DND-41 (cell line): ENCODE measurements at regions not wholly inside any gene's neighbourhood (a gene's known extent, or its start where the extent isn't known, plus 50 kb on each side); places are given as distances from the start of the nearest gene placed in this dataset.

Experiments used
- ATAC-seq: fragments of 200-7000 bp; cut with Tn5 transposase; 3 replicates; pipeline ENCODE4 v1.9.1; 2021; ENCODE audit warnings: low read depth; ENCODE audit not compliant: insufficient read depth
- DNase-seq: peaks from one replicate; pipeline ENCODE4 v3.0.0-alpha.2; 2020
- H2AFZ ChIP-seq: 2 replicates; pipeline ENCODE4 v1.6.0; 2012; ENCODE audit warnings: low read depth, low read length
- H3K27ac ChIP-seq: 2 replicates; pipeline ENCODE4 v1.5.1; 2012; ENCODE audit warnings: low read length, inconsistent platforms
- H3K27me3 ChIP-seq: fragments of 200-600 bp; sonication (generic); 2 replicates; pipeline ENCODE4 v1.6.0; 2012; ENCODE audit warnings: low read length, mild to moderate bottlenecking, inconsistent platforms; ENCODE audit not compliant: insufficient read depth, poor library complexity
- H3K36me3 ChIP-seq: 2 replicates; pipeline ENCODE4 v1.5.1; 2012; ENCODE audit warnings: low read length, inconsistent platforms; ENCODE audit not compliant: insufficient read depth
- H3K4me1 ChIP-seq: 2 replicates; pipeline ENCODE4 v1.5.1; 2012; ENCODE audit warnings: mild to moderate bottlenecking, low read length; ENCODE audit not compliant: insufficient read depth
- H3K4me2 ChIP-seq: 2 replicates; pipeline ENCODE4 v1.6.0; 2012; ENCODE audit warnings: mild to moderate bottlenecking, moderate library complexity, low read length, inconsistent platforms; ENCODE audit not compliant: insufficient read depth
- H3K4me3 ChIP-seq, 2 experiments: fragments of 200-600 bp in 1 of 2; shearing (Covaris generic) in 1 of 2; 2 replicates each; pipeline ENCODE4 v1.5.1; 2012 to 2016; ENCODE audit warnings: inconsistent platforms in 2 of 2, low read length in 2 of 2, mild to moderate bottlenecking in 2 of 2, low read depth in 1 of 2, moderate library complexity in 1 of 2
- H3K79me2 ChIP-seq: 2 replicates; pipeline ENCODE4 v1.6.0; 2012; ENCODE audit warnings: low read length, inconsistent platforms; ENCODE audit not compliant: insufficient read depth
- H3K9ac ChIP-seq: 2 replicates; pipeline ENCODE4 v1.6.0; 2012; ENCODE audit warnings: low read depth, mild to moderate bottlenecking, inconsistent platforms, low read length, moderate library complexity
- H3K9me3 ChIP-seq: 2 replicates; pipeline ENCODE4 v1.5.1; 2012; ENCODE audit warnings: low read length, moderate library complexity, mild to moderate bottlenecking, inconsistent platforms; ENCODE audit not compliant: insufficient read depth, severe bottlenecking
- H4K20me1 ChIP-seq: 2 replicates; pipeline ENCODE4 v1.6.0; 2012; ENCODE audit warnings: low read length; ENCODE audit not compliant: insufficient read depth
- CTCF ChIP-seq: IDR thresholded peaks from 2 replicates; pipeline ENCODE4 v1.5.1; 2012; ENCODE audit warnings: borderline replicate concordance, low read length, moderate library complexity, mild to moderate bottlenecking; ENCODE audit not compliant: poor library complexity, severe bottlenecking; ENCODE audit errors: extremely low read depth
- EZH2 ChIP-seq: IDR thresholded peaks from 3 replicates; pipeline ENCODE4 v1.6.1; 2012; ENCODE audit warnings: borderline replicate concordance, low read depth, mild to moderate bottlenecking, moderate library complexity, low read length, inconsistent platforms; ENCODE audit not compliant: severe bottlenecking

- ATAC-seq (no peak), DNase-seq (no peak)
- Histone ChIP-seq H3K4me3 (no peak overlapping the region), H2AFZ (no peak overlapping the region), H4K20me1 (no peaks in the 10 kb centered on the region), H3K9ac (no peak overlapping the region), H3K79me2 (no peaks in the 10 kb centered on the region), H3K4me2 (no peak overlapping the region), H3K9me3 (no peaks in the 10 kb centered on the region), H3K36me3 (no peaks in the 10 kb centered on the region), H3K4me1 (no peaks in the 10 kb centered on the region), H3K27ac (no peak overlapping the region), H3K27me3 (no peaks in the 10 kb centered on the region)
- TF ChIP-seq EZH2 (no peak), CTCF (no peak)
Observed at GRCh38 chr1:60903591-60903990, 178.8 kb upstream of the NFIA start.

DNA sequence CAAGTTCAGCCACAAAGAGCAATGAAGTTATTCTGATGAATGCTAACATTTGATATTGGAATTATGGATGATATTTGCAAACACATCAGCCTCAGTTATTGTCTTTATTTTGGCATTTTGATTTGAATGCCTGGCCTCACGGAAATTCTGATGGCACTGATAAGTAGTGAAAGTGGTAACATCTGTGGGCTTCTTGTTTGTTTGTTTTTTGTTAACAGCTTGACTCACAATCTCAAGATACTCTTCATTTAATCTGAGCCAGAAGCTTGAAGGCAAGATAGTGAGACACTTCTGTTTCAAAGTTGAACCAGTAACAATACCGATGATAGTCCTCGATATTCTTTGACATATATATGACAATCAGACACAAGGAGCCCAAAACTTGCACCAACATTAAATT lies 182.9 kb upstream of the NFIA start:
- H3K27me3 ChIP-seq = no peaks in the 10 kb centered on the region
- DNase-seq (no peak), ATAC-seq (no peak)
- no peak for TF ChIP-seq EZH2
- TF ChIP-seq CTCF = no peak
- no peaks in the 10 kb centered on the region for H4K20me1 ChIP-seq
- no peak overlapping the region for H3K4me3 ChIP-seq
- no peaks in the 10 kb centered on the region for H3K36me3 ChIP-seq
- H2AFZ ChIP-seq = no peak overlapping the region
- no peaks in the 10 kb centered on the region for H3K4me1 ChIP-seq
- no peak overlapping the region for H3K27ac ChIP-seq
- H3K9ac ChIP-seq = no peak overlapping the region
- no peaks in the 10 kb centered on the region for H3K79me2 ChIP-seq
- H3K9me3 ChIP-seq = no peaks in the 10 kb centered on the region
- H3K4me2 ChIP-seq = no peak overlapping the region

DNA sequence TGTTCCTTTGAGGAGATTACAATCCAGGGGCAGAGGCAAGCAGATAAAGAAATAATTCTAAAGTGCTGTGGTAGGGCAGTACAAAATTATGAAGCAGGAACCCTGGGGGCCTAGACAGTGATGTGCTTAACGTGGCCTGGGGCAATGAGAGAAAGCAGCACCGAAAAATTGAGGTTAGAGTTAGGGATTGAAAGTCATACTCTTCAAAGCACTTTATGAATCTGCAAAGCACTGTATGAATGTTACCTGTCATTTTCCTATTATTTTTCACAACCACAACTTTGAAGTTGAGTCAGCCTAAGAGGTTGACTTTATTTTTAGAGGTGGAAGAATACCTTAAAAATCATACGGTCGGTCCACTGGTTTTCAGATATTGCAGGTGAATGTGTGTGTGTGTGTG lies 183.4 kb upstream of the NFIA start:
- Histone ChIP-seq H3K36me3 (no peaks in the 10 kb centered on the region), H3K9ac (no peak overlapping the region), H3K4me2 (no peak overlapping the region), H3K79me2 (no peaks in the 10 kb centered on the region), H3K4me3 (no peak overlapping the region), H3K27me3 (no peaks in the 10 kb centered on the region), H3K4me1 (no peaks in the 10 kb centered on the region), H3K9me3 (no peaks in the 10 kb centered on the region), H3K27ac (no peak overlapping the region), H2AFZ (no peak overlapping the region), H4K20me1 (no peaks in the 10 kb centered on the region)
- ATAC-seq (no peak), DNase-seq (no peak)
- TF ChIP-seq CTCF = no peak
- TF ChIP-seq EZH2 = no peak

GRCh38 chr1:60898413-60898812 lies 183.9 kb upstream of the NFIA start:
- Histone ChIP-seq H3K27ac (no peak overlapping the region), H3K79me2 (no peaks in the 10 kb centered on the region), H3K36me3 (no peaks in the 10 kb centered on the region), H3K9ac (no peak overlapping the region), H3K4me3 (no peak overlapping the region), H2AFZ (no peak overlapping the region), H3K4me2 (no peak overlapping the region), H3K4me1 (no peaks in the 10 kb centered on the region), H4K20me1 (no peaks in the 10 kb centered on the region), H3K27me3 (no peaks in the 10 kb centered on the region), H3K9me3 (no peaks in the 10 kb centered on the region)
- TF ChIP-seq EZH2 (no peak), CTCF (no peak)
- no peak for ATAC-seq
- no peak for DNase-seq
